Large intestine (tissue), 3 donors: ENCODE measurements at regions not wholly inside any gene's neighbourhood (a gene's known extent, or its start where the extent isn't known, plus 50 kb on each side); places are given as distances from the start of the nearest gene placed in this dataset.
"Not testable (repeated sequence)": the region's sequence is repeated elsewhere in the genome, so short reads cannot be mapped to it uniquely, and the experiment has no call there.

Experiments
- DNase-seq, 2 donors: peaks; one replicate each; pipeline versions ENCODE4 v3.0.0 to v3.0.0-alpha.2; 2013
- H3K27ac ChIP-seq: one replicate; pipeline ENCODE4 v1.5.1; 2013; ENCODE audit warnings: low read length
- H3K27me3 ChIP-seq: 2 replicates; pipeline ENCODE4 v1.6.1; 2013; ENCODE audit warnings: low read length; ENCODE audit not compliant: control insufficient read depth, insufficient read depth
- H3K36me3 ChIP-seq: 2 replicates; pipeline ENCODE4 v1.6.1; 2013; ENCODE audit warnings: low read length; ENCODE audit not compliant: control insufficient read depth, insufficient read depth
- H3K4me1 ChIP-seq: one replicate; pipeline ENCODE4 v1.6.1; 2013; ENCODE audit warnings: low read length; ENCODE audit not compliant: control insufficient read depth, insufficient read depth
- H3K4me3 ChIP-seq: one replicate; pipeline ENCODE4 v1.5.1; 2013; ENCODE audit warnings: low read length
- H3K9me3 ChIP-seq: one replicate; pipeline ENCODE4 v1.6.1; 2013; ENCODE audit warnings: mild to moderate bottlenecking, low read depth, low read length, moderate library complexity; ENCODE audit not compliant: control insufficient read depth
- WGBS: methylation state at CpG from one replicate; pipeline ENCODE4 v1.1.5; 2013; ENCODE audit warnings: low lambda C conversion rate; ENCODE audit not compliant: insufficient coverage; 5-methylcytosine and 5-hydroxymethylcytosine counted together

DNA sequence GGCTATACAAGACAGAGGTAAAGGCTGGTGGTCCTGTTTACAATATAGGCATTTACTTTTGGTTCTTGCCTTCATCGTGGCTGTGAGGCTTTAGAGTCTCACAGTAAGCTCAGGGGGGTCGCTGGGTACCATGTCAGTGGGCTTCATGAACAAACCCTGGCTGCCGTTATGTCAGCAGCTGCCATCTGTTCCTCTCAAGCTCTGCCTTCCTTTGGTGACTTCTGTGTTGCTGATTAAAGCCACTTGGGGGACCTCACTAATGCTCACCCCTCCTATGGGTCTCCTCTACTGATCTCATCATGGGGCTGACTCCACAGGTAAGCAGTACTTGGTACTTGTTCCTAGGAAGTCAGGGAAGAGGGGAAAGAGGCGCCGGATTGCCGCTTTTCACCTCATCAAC is 268.7 kb downstream of the TTC6 start:
- Histone ChIP-seq H3K27me3 (no peaks in the 10 kb centered on the region), H3K36me3 (no peaks in the 10 kb centered on the region), H3K9me3 (no peaks in the 10 kb centered on the region), H3K4me3 (no peak overlapping the region), H3K27ac (no peak overlapping the region), H3K4me1 (no peaks in the 10 kb centered on the region)
- WGBS, result no CpG with 5 or more reads among the region's 6 CpGs
- DNase-seq, result no peak

DNA sequence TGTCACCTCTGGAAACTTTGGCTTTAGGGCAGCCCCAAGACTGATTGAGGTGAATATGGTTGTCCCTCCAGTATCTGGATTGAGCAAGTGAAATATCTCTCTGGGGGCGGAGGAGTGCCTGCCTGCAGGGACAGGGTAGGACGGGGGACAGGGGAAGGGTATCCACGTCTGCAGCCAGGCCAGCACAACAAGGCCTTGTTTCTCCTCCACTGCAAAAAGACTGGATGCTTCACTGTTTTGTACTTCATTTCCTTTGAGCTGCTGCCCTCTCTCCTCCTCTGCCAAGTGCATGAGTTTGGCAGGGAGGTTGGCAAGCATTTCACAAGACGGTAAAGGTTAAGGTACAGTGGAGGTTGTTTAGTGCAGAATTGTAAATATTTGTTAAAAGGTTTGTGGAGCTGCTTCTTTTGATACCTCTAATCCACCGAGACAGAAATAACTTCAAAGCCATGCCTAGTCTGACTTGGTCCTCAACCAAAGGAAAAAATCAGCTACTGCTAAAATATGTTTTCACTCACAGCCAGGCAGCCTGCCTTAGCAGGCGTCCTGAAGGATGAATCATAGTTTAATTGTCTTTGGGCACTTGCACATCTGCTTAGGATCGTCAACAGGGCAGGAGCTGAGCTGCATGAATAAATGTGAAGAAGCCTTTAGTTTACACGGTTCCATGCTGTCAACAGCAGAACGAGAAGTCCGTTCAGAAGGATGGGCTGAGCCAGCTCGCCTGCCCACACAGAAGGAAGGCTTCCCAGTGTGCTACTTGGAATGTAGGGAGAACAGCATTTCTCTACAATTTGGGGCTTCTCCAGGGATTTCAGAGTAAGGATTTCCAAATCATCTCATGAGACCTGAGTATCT is 269.7 kb downstream of the TTC6 start:
- DNase-seq, result peak in 1 of 2 donors; percentile 22
- no CpG with 5 or more reads among the region's 11 CpGs for WGBS
- no peak overlapping the region for H3K27ac ChIP-seq
- no peaks in the 10 kb centered on the region for H3K36me3 ChIP-seq
- H3K9me3 ChIP-seq, result no peaks in the 10 kb centered on the region
- no peaks in the 10 kb centered on the region for H3K4me1 ChIP-seq
- no peak overlapping the region for H3K4me3 ChIP-seq
- no peaks in the 10 kb centered on the region for H3K27me3 ChIP-seq

DNA sequence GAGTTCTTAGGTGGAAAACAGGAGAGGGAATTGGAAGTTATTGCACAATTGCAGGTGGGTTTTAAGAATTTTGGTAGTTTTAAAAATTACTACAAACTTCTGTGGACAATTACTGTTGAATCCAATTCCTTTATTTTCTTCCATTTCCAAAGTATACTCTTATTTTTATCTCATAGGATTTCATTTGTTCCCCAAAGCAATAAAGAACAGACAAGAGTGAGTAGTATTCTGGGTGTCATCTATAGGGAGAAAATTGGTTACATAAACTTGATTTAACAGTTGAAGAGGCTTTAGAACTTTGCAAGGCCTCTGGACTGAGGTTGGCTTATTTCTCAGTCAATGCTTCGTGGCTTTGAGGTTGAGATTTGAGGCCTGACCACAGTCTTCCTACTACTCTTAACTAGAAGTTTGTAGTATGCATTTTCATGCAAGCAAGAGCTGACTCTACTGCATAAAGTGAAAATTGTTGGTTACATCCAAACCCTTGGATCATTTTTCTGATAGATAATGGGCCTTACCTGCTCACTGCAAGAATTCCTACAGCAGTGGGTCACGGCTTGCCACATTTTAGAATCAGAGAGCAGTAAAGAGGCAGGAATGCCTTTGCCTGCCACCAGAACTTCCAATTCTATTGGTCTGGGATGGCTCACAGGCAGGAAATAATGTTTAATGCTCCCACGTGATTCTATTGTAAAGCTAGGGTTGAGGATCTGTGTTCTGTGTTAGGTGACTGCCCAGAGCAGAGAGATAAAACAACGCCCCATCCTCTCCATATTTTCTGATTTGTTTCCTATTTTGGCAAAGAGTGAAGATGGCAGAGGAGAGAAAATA is 270.5 kb downstream of the TTC6 start:
- no peaks in the 10 kb centered on the region for H3K27me3 ChIP-seq
- no peaks in the 10 kb centered on the region for H3K36me3 ChIP-seq
- 100% methylated on average over 1 of the region's 4 CpGs for WGBS
- no peaks in the 10 kb centered on the region for H3K9me3 ChIP-seq
- no peak for DNase-seq
- H3K4me3 ChIP-seq, result no peak overlapping the region
- H3K4me1 ChIP-seq, result no peaks in the 10 kb centered on the region
- no peak overlapping the region for H3K27ac ChIP-seq

DNA sequence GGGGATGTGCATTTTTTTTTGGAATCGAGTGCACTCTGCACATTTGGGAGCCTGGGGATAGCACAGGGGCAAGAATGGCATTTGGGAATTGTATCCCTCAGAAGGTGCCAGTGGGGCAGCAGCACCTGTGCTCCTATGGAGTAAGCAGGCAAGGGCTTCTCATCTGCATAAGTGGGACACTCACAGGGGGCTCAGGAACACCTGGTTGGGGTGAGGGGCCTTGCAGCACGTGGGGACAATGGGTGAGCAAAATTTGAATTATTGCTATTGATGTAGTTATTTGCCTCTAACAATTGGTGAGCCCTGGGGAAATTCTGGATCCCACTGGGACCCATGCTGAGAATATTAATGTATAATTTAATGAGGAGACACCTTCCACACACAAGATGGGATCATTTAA is 274.2 kb downstream of the TTC6 start:
- WGBS, result no CpG with 5 or more reads among the region's 2 CpGs
- no peaks in the 10 kb centered on the region for H3K4me1 ChIP-seq
- DNase-seq, result no peak

DNA sequence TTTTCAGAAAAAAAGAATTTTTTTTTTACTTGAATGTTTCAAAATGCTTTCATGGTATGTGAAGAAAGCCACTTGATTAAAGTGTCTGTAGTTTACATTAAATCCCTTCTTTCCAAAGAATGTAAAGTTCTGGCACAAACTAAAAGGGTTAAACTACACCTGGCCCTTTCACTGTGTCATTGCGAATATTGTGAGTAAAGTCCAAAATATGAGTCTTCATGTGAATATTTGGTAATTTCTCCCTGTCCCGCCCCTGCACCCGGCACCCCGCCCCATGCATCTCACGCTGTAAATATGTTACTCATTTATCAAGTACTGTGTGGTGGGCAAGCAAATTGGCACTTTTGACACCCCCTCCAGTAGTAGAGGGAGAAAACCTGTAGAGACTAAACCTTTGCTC is 274.7 kb downstream of the TTC6 start:
- H3K9me3 ChIP-seq, result no peaks in the 10 kb centered on the region
- H3K36me3 ChIP-seq, result no peaks in the 10 kb centered on the region
- H3K27me3 ChIP-seq, result no peaks in the 10 kb centered on the region
- no peak overlapping the region for H3K4me3 ChIP-seq
- DNase-seq, result no peak
- no peaks in the 10 kb centered on the region for H3K4me1 ChIP-seq
- H3K27ac ChIP-seq, result no peak overlapping the region
- no CpG with 5 or more reads among the region's 5 CpGs for WGBS

More for the DNA sequence above, 274.2 kb downstream of the TTC6 start:
- no peak overlapping the region for H3K27ac ChIP-seq
- no peaks in the 10 kb centered on the region for H3K27me3 ChIP-seq
- H3K36me3 ChIP-seq, result no peaks in the 10 kb centered on the region
- no peaks in the 10 kb centered on the region for H3K9me3 ChIP-seq
- H3K4me3 ChIP-seq, result no peak overlapping the region

DNA sequence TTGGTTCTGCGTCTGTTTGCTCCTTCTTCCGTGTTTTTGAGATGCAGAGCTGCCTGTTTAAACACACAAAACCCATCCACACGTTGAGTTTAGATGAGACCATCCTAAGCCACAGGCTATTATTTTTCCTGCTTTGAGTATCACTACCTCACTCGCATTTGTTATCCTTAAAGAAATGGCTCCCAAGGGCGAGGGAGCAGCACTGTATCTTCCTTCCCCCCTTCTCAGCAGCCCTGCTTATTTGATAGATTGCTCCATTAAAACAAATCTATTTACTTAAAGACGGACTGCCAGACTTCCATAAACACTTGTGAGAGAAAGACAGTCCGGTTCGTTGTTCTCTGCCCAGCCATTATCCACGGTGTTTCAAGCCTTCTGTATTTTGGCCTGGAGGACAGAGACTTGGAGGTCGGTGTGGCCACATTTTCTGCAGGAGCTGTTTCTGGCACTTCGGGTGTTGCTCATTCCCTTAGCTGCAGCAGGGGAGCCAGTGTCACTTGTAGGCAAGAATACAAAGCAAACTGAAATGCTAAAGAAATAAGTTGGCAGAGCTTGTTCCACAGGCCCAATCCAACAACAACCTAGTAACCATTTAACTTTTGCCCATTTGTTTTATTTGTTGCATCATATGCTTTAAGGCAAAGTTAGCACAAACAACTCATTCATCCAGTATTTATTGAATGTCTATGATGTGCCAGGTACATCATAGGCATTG is 275.4 kb downstream of the TTC6 start:
- no peaks in the 10 kb centered on the region for H3K4me1 ChIP-seq
- no peak overlapping the region for H3K27ac ChIP-seq

DNA sequence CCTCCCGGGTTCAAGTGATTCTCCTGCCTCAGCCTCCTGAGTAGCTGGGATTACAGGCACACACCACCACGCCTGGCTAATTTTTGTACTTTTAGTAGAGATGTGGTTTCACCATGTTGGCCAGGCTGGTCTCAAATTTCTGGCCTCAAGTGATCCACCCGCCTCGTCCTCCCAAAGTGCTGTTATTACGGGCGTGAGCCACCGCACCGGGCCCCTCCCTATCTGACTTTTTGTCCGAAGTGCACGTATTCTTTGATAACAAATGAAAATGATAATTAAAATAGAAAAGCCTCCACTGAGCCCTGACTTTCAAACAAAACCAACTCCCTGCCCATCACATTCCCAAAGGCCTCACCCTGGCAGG is 278.6 kb downstream of the TTC6 start:
- H3K27me3 ChIP-seq, H3K4me1 ChIP-seq, H3K4me3 ChIP-seq, H3K9me3 ChIP-seq, H3K36me3 ChIP-seq, H3K27ac ChIP-seq, DNase-seq: not testable (repeated sequence)
- no CpG with 5 or more reads among the region's 10 CpGs for WGBS

More for the DNA sequence above, 275.4 kb downstream of the TTC6 start:
- DNase-seq, result no peak
- WGBS, result no CpG with 5 or more reads among the region's 11 CpGs
- no peaks in the 10 kb centered on the region for H3K36me3 ChIP-seq
- no peaks in the 10 kb centered on the region for H3K27me3 ChIP-seq
- H3K4me3 ChIP-seq, result no peak overlapping the region
- H3K9me3 ChIP-seq, result no peaks in the 10 kb centered on the region

DNA sequence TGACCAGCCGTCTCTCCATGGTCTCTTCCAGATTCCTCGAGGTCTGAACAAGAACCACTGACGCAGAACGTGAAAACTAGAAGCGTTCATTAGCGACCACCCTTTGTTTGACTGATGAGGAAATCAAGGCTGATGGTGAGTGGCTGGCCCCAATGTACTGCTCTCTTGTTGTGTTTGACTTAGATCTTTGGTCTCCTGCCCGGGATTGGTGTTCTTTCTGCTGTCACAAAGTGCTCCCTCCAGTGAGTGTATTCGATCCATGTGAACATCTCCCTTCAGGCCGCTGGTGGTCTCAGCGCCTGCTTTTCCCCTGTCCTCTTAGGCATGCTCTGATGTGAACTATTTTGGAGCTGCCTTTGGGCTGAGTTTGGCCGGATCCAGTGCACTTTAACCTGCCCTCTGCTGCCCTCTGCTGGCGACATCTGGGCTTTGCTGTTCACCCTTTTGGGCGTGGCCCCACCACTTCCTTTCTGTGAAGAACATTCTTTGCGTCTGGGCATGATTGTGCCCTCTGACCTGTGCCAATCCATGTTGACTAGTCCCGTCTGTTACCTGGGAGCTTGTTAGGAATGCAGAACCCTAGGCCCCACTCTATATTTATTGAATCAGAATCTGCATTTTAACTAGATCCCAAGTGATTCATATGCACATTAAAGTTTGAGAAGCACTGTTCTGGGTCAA is 279.1 kb downstream of the TTC6 start:
- Histone ChIP-seq H3K4me1 (no peaks in the 10 kb centered on the region), H3K9me3 (no peaks in the 10 kb centered on the region), H3K27ac (no peak overlapping the region), H3K4me3 (no peak overlapping the region), H3K27me3 (no peaks in the 10 kb centered on the region), H3K36me3 (no peaks in the 10 kb centered on the region)
- WGBS, result no CpG with 5 or more reads among the region's 15 CpGs
- peak; percentile 67 to 76 for DNase-seq

DNA sequence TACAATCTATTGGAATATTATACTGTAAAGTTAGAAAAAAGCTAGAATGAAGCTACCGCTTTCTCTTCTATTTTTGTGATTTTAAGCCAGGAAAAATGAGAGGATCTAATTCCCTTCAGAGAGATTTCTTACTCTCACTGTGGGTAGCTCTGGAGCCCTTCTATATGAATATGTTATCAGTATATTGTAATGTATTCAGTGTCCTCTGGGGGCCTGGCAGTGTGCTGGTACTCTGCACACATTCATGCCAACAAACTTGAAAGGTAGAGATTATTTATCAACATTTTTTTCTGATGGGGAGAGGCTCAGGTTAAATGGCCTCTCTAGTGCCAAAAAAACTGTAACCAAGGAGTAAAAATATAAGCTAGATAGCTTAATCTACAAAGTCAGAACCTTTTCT is 292.8 kb downstream of the TTC6 start:
- 100% methylated on average over 1 of the region's 1 CpG for WGBS
- Histone ChIP-seq H3K4me3 (no peak overlapping the region), H3K4me1 (no peaks in the 10 kb centered on the region), H3K27me3 (no peaks in the 10 kb centered on the region), H3K36me3 (no peaks in the 10 kb centered on the region), H3K27ac (no peak overlapping the region), H3K9me3 (no peaks in the 10 kb centered on the region)
- DNase-seq, result no peak

DNA sequence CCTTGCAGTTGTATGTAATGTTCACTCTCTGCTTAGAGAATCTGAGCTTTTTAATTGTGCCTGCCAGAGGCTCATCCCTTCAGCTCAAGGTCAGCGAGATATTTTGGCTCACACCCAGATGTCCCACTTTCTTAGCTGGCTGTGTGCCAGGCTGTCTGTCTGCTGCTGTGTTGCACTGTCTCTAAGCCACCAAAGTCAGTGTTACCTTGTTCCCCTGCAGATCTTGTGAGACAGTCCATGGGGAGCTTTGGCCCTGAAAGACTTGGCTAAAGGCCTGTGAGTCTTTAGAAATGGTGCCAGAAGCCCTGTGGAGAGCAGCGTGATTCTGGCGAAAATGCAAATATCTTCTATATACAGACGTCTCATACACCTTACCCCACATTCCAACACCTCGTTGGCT is 293.7 kb downstream of the TTC6 start:
- Histone ChIP-seq H3K36me3 (no peaks in the 10 kb centered on the region), H3K4me1 (no peaks in the 10 kb centered on the region), H3K4me3 (no peak overlapping the region), H3K27ac (no peak overlapping the region), H3K27me3 (no peaks in the 10 kb centered on the region), H3K9me3 (no peaks in the 10 kb centered on the region)
- no peak for DNase-seq
- 77% methylated on average over 3 of the region's 5 CpGs for WGBS
